ENCODE measurements at regions not wholly inside any gene's neighbourhood (a gene's known extent, or its start where the extent isn't known, plus 50 kb on each side); places are given as distances from the start of the nearest gene placed in this dataset.
"Not testable (repeated sequence)": the region's sequence is repeated elsewhere in the genome, so short reads cannot be mapped to it uniquely, and the experiment has no call there.

DNA sequence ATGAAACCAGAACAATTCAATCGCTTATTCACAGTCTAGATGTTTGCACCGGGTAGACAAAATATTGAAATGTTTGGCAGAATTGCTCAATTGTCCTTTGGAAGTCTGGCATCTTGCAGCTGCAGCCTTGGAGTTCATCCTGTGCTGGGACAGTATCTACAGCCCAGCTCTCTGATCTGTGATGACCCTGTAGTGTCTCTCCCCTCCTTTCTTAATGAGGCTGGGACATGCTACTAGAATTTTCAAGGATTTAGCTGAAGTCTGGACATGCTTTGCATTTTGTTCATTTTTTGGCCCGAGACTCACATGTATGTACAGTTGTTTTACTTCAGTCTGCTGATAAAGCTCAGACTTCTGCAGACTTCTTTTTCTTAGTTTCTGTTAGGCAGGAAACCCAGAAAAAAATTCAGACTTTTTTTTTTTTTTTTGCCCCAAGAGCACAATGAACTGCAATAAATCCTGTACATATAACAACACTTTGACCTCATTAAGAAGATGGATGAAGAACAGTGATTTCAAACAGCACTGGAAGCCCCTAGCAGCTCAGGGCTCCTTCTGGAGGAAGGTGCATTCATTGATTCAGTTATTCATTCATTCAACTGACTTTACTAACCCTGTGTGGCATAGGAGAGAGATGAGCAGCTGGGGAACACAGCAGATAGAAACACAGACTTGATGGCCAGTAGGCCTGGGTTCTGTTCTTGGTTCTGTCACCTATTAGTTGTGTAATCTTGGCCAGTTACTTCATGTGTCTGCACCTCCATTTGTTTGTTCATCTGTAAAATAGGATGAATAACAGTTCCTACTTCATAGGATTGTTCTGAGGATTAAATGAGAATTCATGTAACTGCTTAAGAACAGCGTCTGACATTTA is 210.0 kb downstream of the MAP2K4 start:
- no peak overlapping the region for H3K4me3 ChIP-seq (ENCODE audit: low read length)
- no peak for DNase-seq (ENCODE audit: low read depth)
- TF ChIP-seq, protein P1, sequence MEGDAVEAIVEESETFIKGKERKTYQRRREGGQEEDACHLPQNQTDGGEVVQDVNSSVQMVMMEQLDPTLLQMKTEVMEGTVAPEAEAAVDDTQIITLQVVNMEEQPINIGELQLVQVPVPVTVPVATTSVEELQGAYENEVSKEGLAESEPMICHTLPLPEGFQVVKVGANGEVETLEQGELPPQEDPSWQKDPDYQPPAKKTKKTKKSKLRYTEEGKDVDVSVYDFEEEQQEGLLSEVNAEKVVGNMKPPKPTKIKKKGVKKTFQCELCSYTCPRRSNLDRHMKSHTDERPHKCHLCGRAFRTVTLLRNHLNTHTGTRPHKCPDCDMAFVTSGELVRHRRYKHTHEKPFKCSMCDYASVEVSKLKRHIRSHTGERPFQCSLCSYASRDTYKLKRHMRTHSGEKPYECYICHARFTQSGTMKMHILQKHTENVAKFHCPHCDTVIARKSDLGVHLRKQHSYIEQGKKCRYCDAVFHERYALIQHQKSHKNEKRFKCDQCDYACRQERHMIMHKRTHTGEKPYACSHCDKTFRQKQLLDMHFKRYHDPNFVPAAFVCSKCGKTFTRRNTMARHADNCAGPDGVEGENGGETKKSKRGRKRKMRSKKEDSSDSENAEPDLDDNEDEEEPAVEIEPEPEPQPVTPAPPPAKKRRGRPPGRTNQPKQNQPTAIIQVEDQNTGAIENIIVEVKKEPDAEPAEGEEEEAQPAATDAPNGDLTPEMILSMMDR (IDR thresholded peaks at IDR 0.05; ENCODE audit: insufficient read depth, low read depth, low read length, missing control alignments): no peak

DNA sequence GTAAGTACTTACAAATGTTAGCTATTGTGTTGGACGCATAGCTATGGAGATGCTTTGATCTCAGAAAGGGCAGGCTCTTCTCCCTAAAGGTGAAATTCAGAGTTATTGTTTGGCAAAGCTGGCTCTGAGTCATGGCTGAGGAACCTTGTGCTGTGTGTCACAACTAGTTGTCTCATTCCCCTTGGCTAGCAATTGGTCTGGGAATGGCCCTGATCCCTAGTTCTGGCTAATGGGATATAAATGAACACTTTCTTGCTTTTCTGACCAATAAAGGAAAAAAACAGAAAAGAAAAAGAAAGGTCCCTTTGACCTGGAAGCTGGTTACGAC is 210.6 kb downstream of the MAP2K4 start:
- peak; percentile 15 for DNase-seq (ENCODE audit: low read depth)
- H3K4me3 ChIP-seq (ENCODE audit: low read length): no peak overlapping the region
- TF ChIP-seq, protein P1 (IDR thresholded peaks at IDR 0.05; ENCODE audit: insufficient read depth, low read depth, low read length, missing control alignments): no peak

DNA sequence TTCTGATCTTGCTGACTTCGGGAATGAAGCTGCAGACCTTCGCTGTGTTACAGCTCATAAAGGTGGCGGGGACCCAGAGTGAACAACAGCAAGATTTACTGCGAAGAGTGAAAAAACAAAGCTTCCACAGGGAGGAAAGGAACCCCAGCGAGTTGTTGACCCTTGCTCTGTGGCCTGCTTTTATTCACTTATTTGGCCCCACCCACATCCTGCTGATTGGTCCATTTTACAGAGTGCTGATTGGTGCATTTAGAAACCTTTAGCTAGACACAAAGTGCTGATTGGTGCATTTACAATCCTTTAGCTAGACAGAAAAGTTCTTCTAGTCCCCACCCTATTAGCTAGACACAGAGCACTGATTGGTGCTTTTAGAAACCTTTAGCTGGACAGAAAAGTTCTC is 218.3 kb downstream of the MAP2K4 start:
- H3K4me3 ChIP-seq (ENCODE audit: low read length); DNase-seq (ENCODE audit: low read depth): not testable (repeated sequence)

DNA sequence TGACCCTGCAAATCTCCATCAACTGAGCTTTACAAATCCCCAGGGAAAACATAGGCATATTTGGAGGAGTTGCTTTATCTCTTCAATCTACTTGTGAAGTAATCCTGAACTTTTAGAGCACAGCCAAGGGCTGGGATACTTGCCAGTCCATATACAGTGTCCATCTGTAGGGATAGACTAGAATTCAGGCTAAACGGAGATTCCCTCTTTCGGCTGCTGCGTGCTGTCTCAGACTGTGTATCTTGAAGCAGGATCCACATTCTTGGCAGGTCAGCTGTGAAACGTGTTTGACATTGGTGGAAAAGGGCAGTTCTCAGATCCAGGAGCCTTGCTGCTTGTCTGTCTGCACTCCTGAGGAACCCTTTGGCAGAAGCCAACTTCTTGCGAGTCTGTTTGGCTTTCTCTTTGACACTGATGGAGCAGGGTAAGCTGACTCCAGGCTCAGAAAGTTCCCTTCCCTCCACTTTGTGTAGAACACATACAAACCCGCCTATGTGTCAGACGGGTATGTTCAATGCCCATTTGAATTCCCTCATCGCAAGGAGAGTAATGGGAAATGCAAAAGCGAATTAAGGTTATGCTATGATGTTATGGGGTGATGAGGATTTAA is 221.8 kb downstream of the MAP2K4 start:
- TF ChIP-seq, protein P1 (IDR thresholded peaks at IDR 0.05; ENCODE audit: insufficient read depth, low read depth, low read length, missing control alignments): no peak
- H3K4me3 ChIP-seq (ENCODE audit: low read length): no peak overlapping the region
- no peak for DNase-seq (ENCODE audit: low read depth)

DNA sequence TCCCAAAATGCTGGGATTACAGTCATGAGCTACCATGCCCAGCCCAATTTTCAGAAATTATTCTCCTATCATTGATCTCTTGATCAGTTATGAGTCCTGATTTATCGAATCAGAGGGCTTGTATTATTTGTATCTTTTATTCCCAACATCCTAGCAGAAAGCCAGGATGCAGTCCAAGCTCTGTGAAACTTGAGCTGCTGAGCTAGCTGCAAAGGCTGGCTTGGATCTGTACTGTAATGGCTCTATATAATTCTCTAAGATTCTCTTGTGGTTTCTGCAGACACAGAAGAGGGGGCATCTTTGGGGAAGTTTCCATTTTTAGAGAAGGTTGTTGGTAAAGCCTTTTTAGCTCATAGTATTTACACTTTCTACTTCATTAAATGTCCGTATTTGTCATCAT is 227.1 kb downstream of the MAP2K4 start:
- H3K4me3 ChIP-seq (ENCODE audit: low read length): no peak overlapping the region
- no peak for DNase-seq (ENCODE audit: low read depth)
- TF ChIP-seq, protein P1 (IDR thresholded peaks at IDR 0.05; ENCODE audit: insufficient read depth, low read depth, low read length, missing control alignments): no peak

DNA sequence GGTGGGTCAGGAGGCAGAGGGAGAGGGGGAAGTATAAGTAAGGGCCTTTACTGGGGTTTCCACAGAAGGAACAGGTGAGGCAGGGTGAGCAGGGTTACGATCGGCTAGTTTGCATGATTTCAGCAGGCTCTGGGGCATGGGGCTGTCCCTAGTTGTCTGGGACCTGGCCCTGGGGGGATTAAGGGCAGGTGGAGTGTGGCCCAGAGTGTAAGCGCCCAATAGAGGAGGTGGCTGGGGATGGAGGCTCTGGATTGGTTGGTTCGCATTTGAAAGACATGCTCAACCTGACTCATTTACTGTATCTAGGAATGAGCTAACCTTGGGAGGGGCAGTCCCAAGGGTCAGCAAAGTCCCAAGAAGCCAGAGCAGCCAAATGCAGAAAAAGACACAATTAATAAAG is 230.3 kb downstream of the MAP2K4 start:
- no peak overlapping the region for H3K4me3 ChIP-seq (ENCODE audit: low read length)
- DNase-seq (ENCODE audit: low read depth): no peak
- TF ChIP-seq, protein P1 (IDR thresholded peaks at IDR 0.05; ENCODE audit: insufficient read depth, low read depth, low read length, missing control alignments): no peak

DNA sequence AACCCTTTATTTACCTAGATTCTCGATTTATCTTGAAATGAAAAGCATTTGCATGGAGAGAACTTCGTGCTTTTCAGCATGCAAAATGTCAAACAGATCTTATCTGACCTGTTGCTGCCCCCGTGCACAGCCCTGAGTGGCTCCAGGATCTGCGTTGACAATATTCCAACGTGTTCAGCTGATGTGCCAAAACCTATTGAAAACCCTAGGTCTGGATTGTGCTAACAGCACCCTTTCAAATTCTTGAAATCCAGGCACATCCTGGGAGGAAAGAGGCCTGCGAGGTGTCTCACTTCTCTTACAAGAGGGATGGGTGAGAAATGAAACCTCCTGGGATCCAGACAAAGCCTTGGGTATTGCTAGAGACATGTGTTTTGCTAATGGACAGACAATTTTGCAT is 231.8 kb downstream of the MAP2K4 start:
- DNase-seq (ENCODE audit: low read depth): no peak
- TF ChIP-seq, protein P1 (IDR thresholded peaks at IDR 0.05; ENCODE audit: insufficient read depth, low read depth, low read length, missing control alignments): no peak
- H3K4me3 ChIP-seq (ENCODE audit: low read length): no peak overlapping the region

All from epithelial cell of esophagus (primary cell).